Neuronal stem cell (in vitro differentiated cells): ENCODE measurements at regions not wholly inside any gene's neighbourhood (a gene's known extent, or its start where the extent isn't known, plus 50 kb on each side); places are given as distances from the start of the nearest gene placed in this dataset.
A peak's percentile ranks its signal among the peaks of the same experiment; 100 is the strongest.

Experiments
- DNase-seq: peaks from one replicate; pipeline ENCODE4 v3.0.0-alpha.2; 2013; ENCODE audit warnings: low spot score
- H2AFZ ChIP-seq: one replicate; pipeline ENCODE4 v1.6.1; 2013; ENCODE audit warnings: mild to moderate bottlenecking, low read length, inconsistent platforms
- H2AK5ac ChIP-seq: 2 replicates; pipeline ENCODE4 v1.6.1; 2013; ENCODE audit warnings: low read depth, mild to moderate bottlenecking, inconsistent platforms, low read length, moderate library complexity, mixed read lengths
- H2BK120ac ChIP-seq: 2 replicates; pipeline ENCODE4 v1.6.1; 2013; ENCODE audit warnings: low read depth, mild to moderate bottlenecking, inconsistent platforms, low read length, moderate library complexity, mixed read lengths
- H2BK12ac ChIP-seq: one replicate; pipeline ENCODE4 v1.6.1; 2013; ENCODE audit warnings: low read length, inconsistent platforms
- H2BK15ac ChIP-seq: 2 replicates; pipeline ENCODE4 v1.6.1; 2013; ENCODE audit warnings: mild to moderate bottlenecking, low read length, inconsistent platforms, mixed read lengths
- H2BK5ac ChIP-seq: one replicate; pipeline ENCODE4 v1.6.1; 2013; ENCODE audit warnings: inconsistent platforms, mild to moderate bottlenecking, low read length, moderate library complexity
- H3K14ac ChIP-seq: one replicate; pipeline ENCODE4 v1.6.1; 2013; ENCODE audit warnings: low read length, inconsistent platforms
- H3K18ac ChIP-seq: 2 replicates; pipeline ENCODE4 v1.6.1; 2013; ENCODE audit warnings: low read length, inconsistent platforms
- H3K23ac ChIP-seq: 2 replicates; pipeline ENCODE4 v1.6.1; 2013; ENCODE audit warnings: low read depth, mild to moderate bottlenecking, mixed read lengths, low read length, inconsistent platforms; ENCODE audit not compliant: poor library complexity
- H3K27ac ChIP-seq: replicated peaks from 3 replicates; pipeline ENCODE4 v1.5.1; 2013; ENCODE audit warnings: low read length, inconsistent platforms
- H3K27me3 ChIP-seq, 3 experiments: 2 replicates each; pipeline ENCODE4 v1.6.1; 2013; ENCODE audit warnings: low read length in 3 of 3, mild to moderate bottlenecking in 2 of 3, inconsistent platforms in 1 of 3, low read depth in 1 of 3, mixed read lengths in 1 of 3, moderate library complexity in 1 of 3; ENCODE audit not compliant: control insufficient read depth in 3 of 3, insufficient read depth in 3 of 3
- H3K36me3 ChIP-seq, 2 donors: replicated peaks in 1 of 2; 2 replicates each; pipeline ENCODE4 v1.6.1; 2013; ENCODE audit warnings: low read length in 2 of 2; ENCODE audit not compliant: control insufficient read depth in 2 of 2, insufficient read depth in 2 of 2
- H3K4ac ChIP-seq: 2 replicates; pipeline ENCODE4 v1.6.1; 2013; ENCODE audit warnings: inconsistent platforms, mild to moderate bottlenecking, low read length, moderate library complexity
- H3K4me1 ChIP-seq, 2 donors: 1 replicate in 1 of 2; 2 replicates in 1 of 2; pipeline ENCODE4 v1.6.1; 2013; ENCODE audit warnings: low read length in 2 of 2, low read depth in 1 of 2; ENCODE audit not compliant: control insufficient read depth in 2 of 2, insufficient read depth in 1 of 2
- H3K4me2 ChIP-seq: one replicate; pipeline ENCODE4 v1.6.1; 2013; ENCODE audit warnings: mild to moderate bottlenecking, low read length, inconsistent platforms; ENCODE audit not compliant: insufficient read depth, poor library complexity, severe bottlenecking
- H3K4me3 ChIP-seq, 2 donors: 2 replicates each; pipeline ENCODE4 v1.5.1; 2013; ENCODE audit warnings: low read length in 2 of 2, mild to moderate bottlenecking in 2 of 2, inconsistent platforms in 1 of 2, moderate library complexity in 1 of 2
- H3K79me1 ChIP-seq: one replicate; pipeline ENCODE4 v1.6.1; 2013; ENCODE audit warnings: low read depth, mild to moderate bottlenecking, inconsistent platforms, low read length, moderate library complexity
- H3K9ac ChIP-seq: one replicate; pipeline ENCODE4 v1.6.1; 2013; ENCODE audit warnings: mild to moderate bottlenecking, low read depth, low read length, inconsistent platforms; ENCODE audit not compliant: poor library complexity
- H3K9me3 ChIP-seq, 2 donors: replicated peaks in 1 of 2; 2 replicates each; pipeline versions ENCODE3 to v1.6.1; 2013; ENCODE audit warnings: low read length in 2 of 2, mild to moderate bottlenecking in 2 of 2, inconsistent platforms in 1 of 2, low read depth in 1 of 2, mixed read lengths in 1 of 2, moderate library complexity in 1 of 2; ENCODE audit not compliant: control insufficient read depth in 2 of 2, insufficient read depth in 1 of 2
- H4K8ac ChIP-seq: one replicate; pipeline ENCODE4 v1.6.1; 2013; ENCODE audit warnings: low read depth, mild to moderate bottlenecking, inconsistent platforms, low read length, moderate library complexity
- H4K91ac ChIP-seq: one replicate; pipeline ENCODE4 v1.6.1; 2013; ENCODE audit warnings: low read length, low read depth, mild to moderate bottlenecking, inconsistent platforms; ENCODE audit not compliant: poor library complexity
- WGBS, 2 donors: extraction: QIAGEN DNeasy Blood & Tissue Kit; methylation state at CpG; one replicate each; pipeline ENCODE4 v1.1.7; 2013; ENCODE audit warnings: missing lambda C conversion rate in 2 of 2, mixed read lengths in 1 of 2; ENCODE audit not compliant: insufficient read length in 2 of 2, insufficient replicate concordance in 1 of 2; ENCODE audit errors: extremely low coverage in 2 of 2; 5-methylcytosine and 5-hydroxymethylcytosine counted together

GRCh38 chr1:208335371-208336136 is 91.4 kb upstream of the PLXNA2 start:
- no peak overlapping the region for H3K4me3 ChIP-seq
- H3K27me3 ChIP-seq: peaks cover 0 to 25% (median 0%) of the 10 kb centered on the region in 3 experiments
- peak overlapping the region; percentile 68 for H3K27ac ChIP-seq
- peak overlapping the region; percentile 26 for H3K4me2 ChIP-seq
- no peaks in the 10 kb centered on the region for H3K36me3 ChIP-seq
- no peak overlapping the region for H2AFZ ChIP-seq
- no peak overlapping the region for H2BK5ac ChIP-seq
- no peaks in the 10 kb centered on the region for H3K79me1 ChIP-seq
- H2AK5ac ChIP-seq: no peak overlapping the region
- H3K14ac ChIP-seq: no peak overlapping the region
- H4K8ac ChIP-seq: no peak overlapping the region
- H2BK12ac ChIP-seq: no peak overlapping the region
- H4K91ac ChIP-seq: no peak overlapping the region
- WGBS, 2 donors: no CpG with 5 or more reads among the region's 9 CpGs
- no peak overlapping the region for H3K9ac ChIP-seq
- H2BK120ac ChIP-seq: no peak overlapping the region
- H3K9me3 ChIP-seq: no peaks in the 10 kb centered on the region
- no peak overlapping the region for H3K4ac ChIP-seq
- no peak overlapping the region for H3K18ac ChIP-seq
- no peak overlapping the region for H3K23ac ChIP-seq
- H3K4me1 ChIP-seq: peaks cover 2 to 23% of the 10 kb centered on the region in 2 donors
- peak; percentile 58 for DNase-seq
- H2BK15ac ChIP-seq: no peak overlapping the region

- H3K4me3 ChIP-seq: no peak overlapping the region
- no peaks in the 10 kb centered on the region for H3K9me3 ChIP-seq
- no peak overlapping the region for H4K91ac ChIP-seq
- H3K23ac ChIP-seq: no peak overlapping the region
- DNase-seq: peak; percentile 81
- H3K36me3 ChIP-seq: no peaks in the 10 kb centered on the region
- H3K4ac ChIP-seq: no peak overlapping the region
- peak overlapping the region; percentile 68 for H3K27ac ChIP-seq
- no peak overlapping the region for H3K14ac ChIP-seq
- peaks cover 2 to 26% of the 10 kb centered on the region in 2 donors for H3K4me1 ChIP-seq
- H2BK120ac ChIP-seq: no peak overlapping the region
- H2BK15ac ChIP-seq: no peak overlapping the region
- H2BK5ac ChIP-seq: no peak overlapping the region
- H3K9ac ChIP-seq: no peak overlapping the region
- H2AFZ ChIP-seq: no peak overlapping the region
- no peak overlapping the region for H4K8ac ChIP-seq
- no peaks in the 10 kb centered on the region for H3K79me1 ChIP-seq
- no peak overlapping the region for H3K18ac ChIP-seq
- no peak overlapping the region for H2AK5ac ChIP-seq
- peaks cover 0 to 25% (median 0%) of the 10 kb centered on the region in 3 experiments for H3K27me3 ChIP-seq
- H2BK12ac ChIP-seq: no peak overlapping the region
- no peak overlapping the region for H3K4me2 ChIP-seq
- WGBS, 2 donors: no CpG with 5 or more reads among the region's 6 CpGs
Observed at GRCh38 chr1:208336137-208336518, 91.9 kb upstream of the PLXNA2 start.

DNA sequence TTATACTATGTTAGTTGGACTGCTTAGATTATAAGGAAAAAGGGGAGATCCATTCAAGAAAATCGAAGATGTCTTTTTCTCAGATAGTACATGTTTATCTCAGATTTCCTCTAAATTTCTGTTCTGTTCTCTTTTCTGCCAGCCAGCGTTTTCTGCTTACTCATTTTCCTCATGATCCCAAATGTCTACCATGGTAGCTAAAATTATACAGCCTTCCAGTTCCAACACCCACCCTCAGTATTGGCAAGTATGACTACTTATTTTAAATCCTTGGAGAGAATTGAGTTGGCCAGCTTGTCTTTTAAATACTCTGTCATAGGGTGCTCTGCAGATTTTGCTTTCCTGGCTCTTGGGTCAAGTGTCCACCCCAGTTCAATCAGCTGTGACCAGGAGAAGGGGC is 95.7 kb upstream of the PLXNA2 start:
- Histone ChIP-seq H2BK12ac (no peak overlapping the region), H3K79me1 (no peaks in the 10 kb centered on the region), H2AK5ac (no peak overlapping the region), H3K27me3 (peaks cover 0 to 18% (median 0%) of the 10 kb centered on the region in 3 experiments), H4K8ac (no peak overlapping the region), H3K4me1 (peaks cover 2 to 22% of the 10 kb centered on the region in 2 donors), H3K23ac (no peak overlapping the region), H3K27ac (no peak overlapping the region), H4K91ac (no peak overlapping the region), H2BK120ac (no peak overlapping the region), H3K9me3 (no peaks in the 10 kb centered on the region), H3K18ac (no peak overlapping the region), H3K36me3 (no peaks in the 10 kb centered on the region), H3K4me2 (no peak overlapping the region), H3K14ac (no peak overlapping the region), H2AFZ (no peak overlapping the region), H3K4me3 (no peak overlapping the region), H2BK5ac (no peak overlapping the region), H3K4ac (no peak overlapping the region), H2BK15ac (no peak overlapping the region), H3K9ac (no peak overlapping the region)
- no CpG with 5 or more reads among the region's 2 CpGs for WGBS, 2 donors
- DNase-seq: no peak

- H3K27me3 ChIP-seq: peaks cover 0 to 2% (median 0%) of the 10 kb centered on the region in 3 experiments
- H3K4me3 ChIP-seq: no peak overlapping the region
- H2BK12ac ChIP-seq: no peak overlapping the region
- no peaks in the 10 kb centered on the region for H3K79me1 ChIP-seq
- no peak overlapping the region for H2AK5ac ChIP-seq
- H2AFZ ChIP-seq: no peak overlapping the region
- H3K4me2 ChIP-seq: no peak overlapping the region
- no peak overlapping the region for H2BK5ac ChIP-seq
- no peak overlapping the region for H2BK120ac ChIP-seq
- H3K27ac ChIP-seq: no peak overlapping the region
- H4K8ac ChIP-seq: no peak overlapping the region
- H3K14ac ChIP-seq: no peak overlapping the region
- no peak overlapping the region for H3K4ac ChIP-seq
- no peak overlapping the region for H4K91ac ChIP-seq
- H3K4me1 ChIP-seq: peaks cover 0 to 9% of the 10 kb centered on the region in 2 donors
- H3K36me3 ChIP-seq: no peaks in the 10 kb centered on the region
- no peak for DNase-seq
- no peak overlapping the region for H3K23ac ChIP-seq
- no peaks in the 10 kb centered on the region for H3K9me3 ChIP-seq
- no peak overlapping the region for H3K9ac ChIP-seq
- H3K18ac ChIP-seq: no peak overlapping the region
- no CpG with 5 or more reads among the region's 4 CpGs for WGBS, 2 donors
- H2BK15ac ChIP-seq: no peak overlapping the region
Observed at GRCh38 chr1:208343226-208343625, 99.0 kb upstream of the PLXNA2 start.
